Left forelimb (tissue), 1 donor: ENCODE measurements at regions not wholly inside any gene's neighbourhood (a gene's known extent, or its start where the extent isn't known, plus 50 kb on each side); places are given as distances from the start of the nearest gene placed in this dataset.
"Not testable (repeated sequence)": the region's sequence is repeated elsewhere in the genome, so short reads cannot be mapped to it uniquely, and the experiment has no call there.

ENCODE experiments used
- DNase-seq: peaks from one replicate; pipeline ENCODE4 v3.0.0-alpha.2; 2018; ENCODE audit warnings: low spot score

- DNase-seq, result no peak
Observed at GRCh38 chr11:44361813-44362212, 51.9 kb upstream of the ALX4 start.

- no peak for DNase-seq
Observed at GRCh38 chr11:44363116-44363515, 53.2 kb upstream of the ALX4 start.

GRCh38 chr11:44364596-44364995 lies 54.7 kb upstream of the ALX4 start:
- DNase-seq, result no peak

GRCh38 chr11:44365616-44366015 lies 55.7 kb upstream of the ALX4 start:
- no peak for DNase-seq

GRCh38 chr11:44366026-44366425 lies 56.1 kb upstream of the ALX4 start:
- DNase-seq, result no peak

GRCh38 chr11:44366741-44367140 lies 56.8 kb upstream of the ALX4 start:
- DNase-seq, result no peak

GRCh38 chr11:44367452-44367851 lies 57.5 kb upstream of the ALX4 start:
- DNase-seq, result no peak

- no peak for DNase-seq
Observed at GRCh38 chr11:44368886-44369285, 58.9 kb upstream of the ALX4 start.

GRCh38 chr11:44371042-44371441 lies 61.1 kb upstream of the ALX4 start:
- DNase-seq, result not testable (repeated sequence)

- no peak for DNase-seq
Observed at GRCh38 chr11:44371706-44372105, 61.8 kb upstream of the ALX4 start.

GRCh38 chr11:44372989-44373388 lies 63.0 kb upstream of the ALX4 start:
- DNase-seq, result no peak

- DNase-seq, result no peak
Observed at GRCh38 chr11:44374001-44374400, 64.1 kb upstream of the ALX4 start.

- no peak for DNase-seq
Observed at GRCh38 chr11:44376423-44376822, 66.5 kb upstream of the ALX4 start.

GRCh38 chr11:44377121-44377520 lies 67.2 kb upstream of the ALX4 start:
- DNase-seq, result no peak

- no peak for DNase-seq
Observed at GRCh38 chr11:44377914-44378321, 68.0 kb upstream of the ALX4 start.

- no peak for DNase-seq
Observed at GRCh38 chr11:44379141-44380008, 69.4 kb upstream of the ALX4 start.

- no peak for DNase-seq
Observed at GRCh38 chr11:44380009-44380313, 70.0 kb upstream of the ALX4 start.

- DNase-seq, result no peak
Observed at GRCh38 chr11:44380820-44381219, 70.9 kb upstream of the ALX4 start.

- DNase-seq, result no peak
Observed at GRCh38 chr11:44381261-44381660, 71.3 kb upstream of the ALX4 start.

- DNase-seq, result no peak
Observed at GRCh38 chr11:44382118-44382517, 72.2 kb upstream of the ALX4 start.

GRCh38 chr11:44382656-44383240 lies 72.8 kb upstream of the ALX4 start:
- DNase-seq, result no peak

- no peak for DNase-seq
Observed at GRCh38 chr11:44383246-44383645, 73.3 kb upstream of the ALX4 start.

- DNase-seq, result no peak
Observed at GRCh38 chr11:44387415-44387814, 77.5 kb upstream of the ALX4 start.

- no peak for DNase-seq
Observed at GRCh38 chr11:44387825-44388224, 77.9 kb upstream of the ALX4 start.
